Thyroid gland (tissue), 4 donors: ENCODE measurements at regions not wholly inside any gene's neighbourhood (a gene's known extent, or its start where the extent isn't known, plus 50 kb on each side); places are given as distances from the start of the nearest gene placed in this dataset.

Experiments
- POLR2A ChIP-seq, 2 donors: fragments of 450-650 bp; IDR thresholded peaks; one replicate each; pipeline ENCODE4 v1.6.1; 2017; ENCODE audit warnings: antibody characterized with exemption in 2 of 2, mild to moderate bottlenecking in 2 of 2, moderate library complexity in 1 of 2
- TF ChIP-seq, protein P1 (sequence below), 6 experiments: fragments of 200-600 bp in 3 of 6; fragments of 450-650 bp in 3 of 6; sonication (generic) in 3 of 6; IDR thresholded peaks; one replicate each; pipeline ENCODE4 v1.5.1; 2016 to 2019; ENCODE audit warnings: antibody characterized with exemption in 6 of 6, mild to moderate bottlenecking in 2 of 6, inconsistent platforms in 1 of 6, moderate library complexity in 1 of 6

DNA sequence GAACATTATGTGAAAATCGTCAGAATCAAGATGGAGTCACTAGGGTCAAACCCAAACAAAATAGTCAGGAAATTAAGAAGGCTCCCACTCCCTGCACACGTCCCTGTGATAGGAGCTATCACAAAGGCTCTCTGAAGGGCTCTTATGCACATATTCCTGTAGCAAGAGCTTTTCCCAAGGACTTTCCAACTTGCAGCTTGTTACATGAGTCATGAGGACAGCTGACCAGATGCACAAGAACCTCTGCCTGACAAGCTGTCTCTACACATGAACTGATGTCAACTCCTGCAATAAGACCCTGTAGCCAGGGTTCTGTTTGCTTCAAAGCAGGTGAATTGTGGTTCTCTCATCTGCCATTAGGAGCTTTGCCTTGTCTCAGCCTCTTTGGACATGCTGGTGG is 122.4 kb downstream of the OLFM1 start:
- no peak for TF ChIP-seq POLR2A (IDR thresholded peaks at IDR 0.05)
- TF ChIP-seq, protein P1, sequence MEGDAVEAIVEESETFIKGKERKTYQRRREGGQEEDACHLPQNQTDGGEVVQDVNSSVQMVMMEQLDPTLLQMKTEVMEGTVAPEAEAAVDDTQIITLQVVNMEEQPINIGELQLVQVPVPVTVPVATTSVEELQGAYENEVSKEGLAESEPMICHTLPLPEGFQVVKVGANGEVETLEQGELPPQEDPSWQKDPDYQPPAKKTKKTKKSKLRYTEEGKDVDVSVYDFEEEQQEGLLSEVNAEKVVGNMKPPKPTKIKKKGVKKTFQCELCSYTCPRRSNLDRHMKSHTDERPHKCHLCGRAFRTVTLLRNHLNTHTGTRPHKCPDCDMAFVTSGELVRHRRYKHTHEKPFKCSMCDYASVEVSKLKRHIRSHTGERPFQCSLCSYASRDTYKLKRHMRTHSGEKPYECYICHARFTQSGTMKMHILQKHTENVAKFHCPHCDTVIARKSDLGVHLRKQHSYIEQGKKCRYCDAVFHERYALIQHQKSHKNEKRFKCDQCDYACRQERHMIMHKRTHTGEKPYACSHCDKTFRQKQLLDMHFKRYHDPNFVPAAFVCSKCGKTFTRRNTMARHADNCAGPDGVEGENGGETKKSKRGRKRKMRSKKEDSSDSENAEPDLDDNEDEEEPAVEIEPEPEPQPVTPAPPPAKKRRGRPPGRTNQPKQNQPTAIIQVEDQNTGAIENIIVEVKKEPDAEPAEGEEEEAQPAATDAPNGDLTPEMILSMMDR (IDR thresholded peaks at IDR 0.05): no peak
